GM13977 (cell line): ENCODE measurements at regions not wholly inside any gene's neighbourhood (a gene's known extent, or its start where the extent isn't known, plus 50 kb on each side); places are given as distances from the start of the nearest gene placed in this dataset.
"Not testable (repeated sequence)": the region's sequence is repeated elsewhere in the genome, so short reads cannot be mapped to it uniquely, and the experiment has no call there.

Experiments
- DNase-seq: peaks from one replicate; pipeline ENCODE4 v3.0.0; 2012; ENCODE audit warnings: low spot score
- in situ Hi-C: fragments of 300-500 bp; cut with MboI; formaldehyde crosslinking; loops from one replicate; pipeline ENCODE4 v1.12.0; 2022; ENCODE audit warnings: low sequenced_read_pairs, low pct_unique_long_range_greater_than_20kb, mixed read lengths, inconsistent platforms; ENCODE audit not compliant: unreplicated experiment
- TF ChIP-seq, protein P1 (sequence below): IDR thresholded peaks from 2 replicates; pipeline ENCODE4 v1.5.1; 2012; ENCODE audit warnings: mild to moderate bottlenecking, control low read depth; ENCODE audit not compliant: insufficient read depth; ENCODE audit errors: extremely low read depth, missing control alignments

DNA sequence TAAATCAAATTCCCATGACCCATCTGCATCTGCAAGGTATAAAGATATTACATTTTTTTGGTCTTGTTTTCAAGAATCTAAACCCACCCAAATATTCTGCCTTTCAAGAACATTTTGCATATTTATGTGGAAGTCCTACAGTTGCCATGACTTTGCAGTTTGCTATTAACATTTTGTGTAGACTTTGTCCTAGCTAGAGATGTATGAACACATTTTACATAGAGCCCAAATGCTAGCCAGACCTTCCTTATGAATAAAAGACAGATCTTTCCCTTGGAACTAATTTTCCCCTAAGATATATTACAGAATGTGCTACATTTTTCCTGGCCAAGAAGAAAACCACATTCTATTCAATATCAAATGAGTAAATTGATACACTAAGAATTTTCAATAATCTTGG, 772.5 kb downstream of the KCNA4 start:
- no peak for DNase-seq
- TF ChIP-seq, protein P1, sequence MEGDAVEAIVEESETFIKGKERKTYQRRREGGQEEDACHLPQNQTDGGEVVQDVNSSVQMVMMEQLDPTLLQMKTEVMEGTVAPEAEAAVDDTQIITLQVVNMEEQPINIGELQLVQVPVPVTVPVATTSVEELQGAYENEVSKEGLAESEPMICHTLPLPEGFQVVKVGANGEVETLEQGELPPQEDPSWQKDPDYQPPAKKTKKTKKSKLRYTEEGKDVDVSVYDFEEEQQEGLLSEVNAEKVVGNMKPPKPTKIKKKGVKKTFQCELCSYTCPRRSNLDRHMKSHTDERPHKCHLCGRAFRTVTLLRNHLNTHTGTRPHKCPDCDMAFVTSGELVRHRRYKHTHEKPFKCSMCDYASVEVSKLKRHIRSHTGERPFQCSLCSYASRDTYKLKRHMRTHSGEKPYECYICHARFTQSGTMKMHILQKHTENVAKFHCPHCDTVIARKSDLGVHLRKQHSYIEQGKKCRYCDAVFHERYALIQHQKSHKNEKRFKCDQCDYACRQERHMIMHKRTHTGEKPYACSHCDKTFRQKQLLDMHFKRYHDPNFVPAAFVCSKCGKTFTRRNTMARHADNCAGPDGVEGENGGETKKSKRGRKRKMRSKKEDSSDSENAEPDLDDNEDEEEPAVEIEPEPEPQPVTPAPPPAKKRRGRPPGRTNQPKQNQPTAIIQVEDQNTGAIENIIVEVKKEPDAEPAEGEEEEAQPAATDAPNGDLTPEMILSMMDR = no peak
- in situ Hi-C loops = no loop called here

DNA sequence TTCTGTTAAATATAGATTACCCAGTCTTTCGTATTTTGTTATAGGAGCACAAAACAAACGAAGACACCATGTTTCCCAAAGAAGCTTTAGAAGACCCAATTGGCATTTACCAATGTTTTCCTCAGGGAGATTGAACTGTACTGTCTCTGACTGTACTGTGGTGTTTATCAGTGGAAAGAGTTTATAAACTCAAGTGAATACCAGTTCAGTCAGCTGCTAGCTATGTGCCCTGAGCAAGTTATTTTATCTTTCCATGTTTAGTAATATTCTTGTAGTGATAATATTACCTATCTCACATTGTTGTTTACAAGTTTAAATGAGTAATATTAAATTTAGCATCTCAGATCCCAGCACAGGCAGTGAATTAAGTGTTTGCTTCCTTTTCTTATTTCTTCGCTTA, 773.2 kb downstream of the KCNA4 start:
- TF ChIP-seq, protein P1 = no peak
- DNase-seq = no peak
- in situ Hi-C loops = no loop called here

DNA sequence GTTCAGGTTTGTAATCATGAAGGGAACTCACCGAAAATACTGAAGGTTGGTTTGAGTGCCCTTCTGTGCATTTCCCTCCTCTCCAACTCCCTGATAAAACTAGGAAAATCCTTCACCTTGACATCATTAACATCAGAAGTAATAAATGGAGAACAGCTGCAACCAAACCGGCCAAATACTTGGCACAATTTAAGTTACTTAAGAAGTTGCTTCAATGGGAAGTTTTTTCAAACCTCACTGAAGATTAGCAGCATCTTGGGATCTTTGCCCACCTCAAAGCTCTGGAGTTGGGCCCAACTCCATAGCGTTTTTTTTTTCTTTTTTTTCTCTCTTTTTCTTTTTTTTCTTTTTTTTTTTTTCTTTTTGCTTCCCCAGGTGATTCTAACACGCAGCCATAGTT, 784.8 kb downstream of the KCNA4 start:
- no peak for DNase-seq
- TF ChIP-seq, protein P1 = no peak
- in situ Hi-C loops = no loop called here

DNA sequence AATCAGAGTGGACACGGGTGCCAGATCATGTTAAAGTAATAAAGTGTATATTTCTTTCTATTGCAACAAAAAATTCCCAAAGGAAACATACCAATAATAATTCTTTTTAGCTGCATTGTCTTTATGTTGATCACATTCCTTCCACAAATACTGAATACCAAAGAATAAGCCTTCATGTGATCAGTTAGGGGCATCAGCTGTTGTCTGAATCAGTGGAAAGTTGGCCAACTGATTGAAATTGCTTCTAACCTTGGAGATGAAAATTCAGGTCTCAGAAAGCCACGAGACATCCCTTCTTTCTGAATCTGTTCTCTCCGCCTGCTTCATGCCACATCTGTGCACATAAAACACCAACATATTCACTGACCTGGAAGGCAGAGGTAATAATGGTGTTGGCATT, 785.2 kb downstream of the KCNA4 start:
- in situ Hi-C loops = no loop called here
- DNase-seq = no peak

DNA sequence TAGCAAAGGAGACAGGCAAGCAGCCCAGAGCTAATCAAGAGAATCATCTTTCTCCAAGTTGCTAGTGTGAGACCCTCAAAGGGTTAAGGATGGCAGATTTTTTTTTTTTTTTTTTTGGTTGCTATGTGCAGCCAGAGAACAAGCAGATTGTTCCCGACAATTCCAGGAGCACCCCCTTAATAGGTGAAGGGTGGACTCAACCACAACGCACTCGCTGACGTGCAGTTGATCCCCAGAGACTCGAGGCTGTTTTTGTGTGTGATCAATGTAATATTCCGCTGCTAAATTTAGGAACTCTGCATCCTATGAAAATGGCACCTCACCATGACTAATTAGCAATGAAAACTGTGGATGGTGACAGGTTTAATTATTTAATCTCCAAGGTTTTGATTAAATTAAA, 789.0 kb downstream of the KCNA4 start:
- DNase-seq = no peak
- TF ChIP-seq, protein P1 = no peak
- in situ Hi-C loops = no loop called here

More for the DNA sequence above, 785.2 kb downstream of the KCNA4 start:
- TF ChIP-seq, protein P1 = no peak

DNA sequence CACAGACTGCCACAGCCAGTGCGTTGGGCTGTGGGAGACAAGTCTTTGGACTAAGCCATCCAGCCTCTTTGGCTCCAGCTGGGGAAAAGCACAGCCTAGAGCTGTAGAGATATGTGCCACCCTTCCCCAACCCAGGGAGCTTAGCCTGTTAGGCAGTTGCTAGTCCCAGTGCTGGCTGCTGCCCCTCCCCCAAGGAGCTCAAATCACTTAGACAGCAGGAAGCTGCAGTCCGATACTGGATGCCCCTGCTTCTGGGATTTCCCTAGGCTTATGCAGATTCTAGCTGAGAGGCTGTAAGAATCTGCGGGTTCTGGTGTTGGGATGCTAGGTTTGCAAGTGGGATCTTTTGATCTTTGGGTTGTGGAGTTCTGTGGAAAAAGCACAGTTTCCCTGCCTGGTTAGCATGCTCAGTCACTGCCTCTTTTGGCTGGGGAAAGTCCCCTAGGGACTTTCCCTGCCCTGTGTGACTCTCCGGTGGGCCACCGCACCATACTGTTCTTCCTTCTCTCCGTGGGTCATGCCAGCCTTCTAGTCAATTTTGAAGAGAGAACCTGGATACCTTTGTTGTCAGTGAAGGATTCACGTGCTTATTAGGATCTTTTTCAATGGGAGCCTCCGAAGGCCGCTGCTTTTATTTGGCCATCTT, 792.0 kb downstream of the KCNA4 start:
- in situ Hi-C loops = no loop called here
- TF ChIP-seq, protein P1 = no peak
- DNase-seq = no peak

DNA sequence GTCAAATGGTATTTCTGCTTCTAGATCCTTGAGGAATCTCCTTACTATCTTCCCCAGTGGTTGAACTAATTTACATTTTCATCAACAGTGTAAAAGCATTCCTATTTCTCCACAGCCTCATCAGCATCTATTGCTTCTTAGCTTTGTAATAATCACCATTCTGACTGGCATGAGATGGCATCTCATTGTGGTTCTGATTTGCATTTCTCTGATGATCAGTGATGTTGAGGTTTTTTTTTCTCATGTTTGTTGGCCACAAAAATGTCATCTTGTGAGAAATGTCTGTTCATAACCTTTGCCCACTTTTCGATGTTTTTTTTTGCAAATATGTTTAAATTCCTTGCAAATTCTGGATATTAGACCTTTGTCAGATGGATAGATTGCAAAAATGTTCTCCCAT, 797.3 kb downstream of the KCNA4 start:
- in situ Hi-C loops, DNase-seq: not testable (repeated sequence)
